ENCODE measurements at regions not wholly inside any gene's neighbourhood (a gene's known extent, or its start where the extent isn't known, plus 50 kb on each side); places are given as distances from the start of the nearest gene placed in this dataset.
"Not testable (repeated sequence)": the region's sequence is repeated elsewhere in the genome, so short reads cannot be mapped to it uniquely, and the experiment has no call there.

GRCh38 chr5:57931352-57931751, 448.7 kb upstream of the ACTBL2 start:
- H3K27ac ChIP-seq, result no peak overlapping the region
- no peak for TF ChIP-seq CTCF (conservative IDR thresholded peaks at IDR 0.05)

- no peak overlapping the region for H3K27ac ChIP-seq
- no peak for TF ChIP-seq CTCF (conservative IDR thresholded peaks at IDR 0.05)
These were observed 446.7 kb upstream of the ACTBL2 start for GRCh38 chr5:57929271-57929670.

- not testable (repeated sequence) for H3K27ac ChIP-seq
These were observed 440.5 kb upstream of the ACTBL2 start for GRCh38 chr5:57923094-57923493.

GRCh38 chr5:57917004-57917403, 434.4 kb upstream of the ACTBL2 start:
- H3K27ac ChIP-seq, result no peak overlapping the region
- no peak for TF ChIP-seq CTCF (conservative IDR thresholded peaks at IDR 0.05)

GRCh38 chr5:57915536-57915935, 432.9 kb upstream of the ACTBL2 start:
- no peak for TF ChIP-seq CTCF (conservative IDR thresholded peaks at IDR 0.05)
- H3K27ac ChIP-seq, result no peak overlapping the region

- TF ChIP-seq CTCF (conservative IDR thresholded peaks at IDR 0.05), result no peak
These were observed 428.8 kb upstream of the ACTBL2 start for GRCh38 chr5:57911438-57911837.

GRCh38 chr5:57906671-57907070, 424.1 kb upstream of the ACTBL2 start:
- no peak overlapping the region for H3K27ac ChIP-seq
- no peak for TF ChIP-seq CTCF (conservative IDR thresholded peaks at IDR 0.05)

More at GRCh38 chr5:57911438-57911837, 428.8 kb upstream of the ACTBL2 start:
- H3K27ac ChIP-seq, result no peak overlapping the region

- TF ChIP-seq CTCF (conservative IDR thresholded peaks at IDR 0.05), result no peak
These were observed 420.8 kb upstream of the ACTBL2 start for GRCh38 chr5:57903458-57903857.

More at GRCh38 chr5:57903458-57903857, 420.8 kb upstream of the ACTBL2 start:
- H3K27ac ChIP-seq, result no peak overlapping the region
